Activated T-helper 1 cell treated with anti-CD3 and anti-CD28 coated beads, Interleukin-12 subunit alpha, Interleukin-12 subunit beta, Interleukin-2, Interleukin-4 antibody, amounts not matched to agents 30 ng/mL and 10 ng/mL and 1 ng/mL, durations not matched to agents 14 hours and 24 hours and 36 hours (primary cell): ENCODE measurements at regions not wholly inside any gene's neighbourhood (a gene's known extent, or its start where the extent isn't known, plus 50 kb on each side); places are given as distances from the start of the nearest gene placed in this dataset.

Source experiments
- DNase-seq: peaks from one replicate; pipeline ENCODE4 v3.0.0; 2021; ENCODE audit warnings: low spot score
- H3K27ac Mint-ChIP-seq: one replicate; pipeline ENCODE4 v1.8.0; 2021; ENCODE audit warnings: mild to moderate bottlenecking, mixed read lengths
- H3K27me3 Mint-ChIP-seq: one replicate; pipeline ENCODE4 v1.8.0; 2022; ENCODE audit warnings: mild to moderate bottlenecking, moderate library complexity, mixed read lengths; ENCODE audit not compliant: insufficient read depth
- H3K36me3 Mint-ChIP-seq: one replicate; pipeline ENCODE4 v1.8.0; 2021; ENCODE audit warnings: low read depth, mixed read lengths
- H3K4me1 Mint-ChIP-seq: one replicate; pipeline ENCODE4 v1.8.0; 2021; ENCODE audit warnings: low read depth, mixed read lengths
- H3K4me3 Mint-ChIP-seq: one replicate; pipeline ENCODE4 v1.8.0; 2021; ENCODE audit warnings: mild to moderate bottlenecking, moderate library complexity, mixed read lengths
- H3K9me3 Mint-ChIP-seq: one replicate; pipeline ENCODE4 v1.8.0; 2021; ENCODE audit warnings: mixed read lengths
- intact Hi-C: fragments of 100-400 bp; cut with micrococcal nuclease; formaldehyde crosslinking; loops from one replicate; pipeline ENCODE4 v1.15.1; 2024

- no peaks in the 10 kb centered on the region for H3K36me3 Mint-ChIP-seq
- H3K27me3 Mint-ChIP-seq, result no peaks in the 10 kb centered on the region
- intact Hi-C loops, result no loop called here
- no peaks in the 10 kb centered on the region for H3K4me1 Mint-ChIP-seq
- no peak for DNase-seq
- H3K27ac Mint-ChIP-seq, result no peak overlapping the region
- no peak overlapping the region for H3K4me3 Mint-ChIP-seq
- no peaks in the 10 kb centered on the region for H3K9me3 Mint-ChIP-seq
Observed at GRCh38 chr5:124671193-124671592, 75.2 kb downstream of the ZNF608 start.

- intact Hi-C loops, result no loop called here
- Mint-ChIP-seq H3K27ac (no peak overlapping the region), H3K36me3 (no peaks in the 10 kb centered on the region), H3K27me3 (no peaks in the 10 kb centered on the region), H3K4me3 (no peak overlapping the region), H3K9me3 (no peaks in the 10 kb centered on the region), H3K4me1 (no peaks in the 10 kb centered on the region)
- no peak for DNase-seq
Observed at GRCh38 chr5:124670722-124671184, 75.7 kb downstream of the ZNF608 start.

GRCh38 chr5:124669956-124670721 is 76.3 kb downstream of the ZNF608 start:
- Mint-ChIP-seq H3K27me3 (no peaks in the 10 kb centered on the region), H3K36me3 (no peaks in the 10 kb centered on the region), H3K9me3 (no peaks in the 10 kb centered on the region), H3K4me1 (no peaks in the 10 kb centered on the region), H3K4me3 (no peak overlapping the region), H3K27ac (no peak overlapping the region)
- no peak for DNase-seq
- intact Hi-C loops, result no loop called here

GRCh38 chr5:124669300-124669648 is 77.2 kb downstream of the ZNF608 start:
- H3K36me3 Mint-ChIP-seq, result no peaks in the 10 kb centered on the region
- intact Hi-C loops, result no loop called here
- H3K4me1 Mint-ChIP-seq, result no peaks in the 10 kb centered on the region
- H3K9me3 Mint-ChIP-seq, result no peaks in the 10 kb centered on the region
- no peak for DNase-seq
- H3K27ac Mint-ChIP-seq, result no peak overlapping the region
- H3K4me3 Mint-ChIP-seq, result no peak overlapping the region
- no peaks in the 10 kb centered on the region for H3K27me3 Mint-ChIP-seq

- no peak overlapping the region for H3K4me3 Mint-ChIP-seq
- no peaks in the 10 kb centered on the region for H3K27me3 Mint-ChIP-seq
- H3K4me1 Mint-ChIP-seq, result no peaks in the 10 kb centered on the region
- intact Hi-C loops, result no loop called here
- H3K9me3 Mint-ChIP-seq, result no peaks in the 10 kb centered on the region
- no peak overlapping the region for H3K27ac Mint-ChIP-seq
- no peak for DNase-seq
- H3K36me3 Mint-ChIP-seq, result no peaks in the 10 kb centered on the region
Observed at GRCh38 chr5:124668353-124669299, 77.8 kb downstream of the ZNF608 start.

- intact Hi-C loops, result no loop called here
- Mint-ChIP-seq H3K9me3 (no peaks in the 10 kb centered on the region), H3K36me3 (no peaks in the 10 kb centered on the region), H3K27ac (no peak overlapping the region), H3K4me1 (no peaks in the 10 kb centered on the region), H3K27me3 (no peaks in the 10 kb centered on the region), H3K4me3 (no peak overlapping the region)
- no peak for DNase-seq
Observed at GRCh38 chr5:124665625-124666024, 80.8 kb downstream of the ZNF608 start.

GRCh38 chr5:124665035-124665434 is 81.4 kb downstream of the ZNF608 start:
- H3K27me3 Mint-ChIP-seq, result no peaks in the 10 kb centered on the region
- H3K4me3 Mint-ChIP-seq, result no peak overlapping the region
- no peaks in the 10 kb centered on the region for H3K9me3 Mint-ChIP-seq
- H3K27ac Mint-ChIP-seq, result no peak overlapping the region
- no peaks in the 10 kb centered on the region for H3K36me3 Mint-ChIP-seq
- no peak for DNase-seq
- intact Hi-C loops, result no loop called here
- no peaks in the 10 kb centered on the region for H3K4me1 Mint-ChIP-seq

GRCh38 chr5:124664287-124664686 is 82.2 kb downstream of the ZNF608 start:
- no peak overlapping the region for H3K4me3 Mint-ChIP-seq
- no peaks in the 10 kb centered on the region for H3K9me3 Mint-ChIP-seq
- H3K27me3 Mint-ChIP-seq, result no peaks in the 10 kb centered on the region
- H3K4me1 Mint-ChIP-seq, result no peaks in the 10 kb centered on the region
- DNase-seq, result no peak
- H3K36me3 Mint-ChIP-seq, result no peaks in the 10 kb centered on the region
- intact Hi-C loops, result no loop called here
- H3K27ac Mint-ChIP-seq, result no peak overlapping the region

GRCh38 chr5:124663101-124663506 is 83.3 kb downstream of the ZNF608 start:
- H3K36me3 Mint-ChIP-seq, result no peaks in the 10 kb centered on the region
- DNase-seq, result no peak
- no peaks in the 10 kb centered on the region for H3K4me1 Mint-ChIP-seq
- intact Hi-C loops, result no loop called here
- H3K4me3 Mint-ChIP-seq, result no peak overlapping the region
- H3K9me3 Mint-ChIP-seq, result no peaks in the 10 kb centered on the region
- H3K27ac Mint-ChIP-seq, result no peak overlapping the region
- H3K27me3 Mint-ChIP-seq, result no peaks in the 10 kb centered on the region

GRCh38 chr5:124662181-124662781 is 84.2 kb downstream of the ZNF608 start:
- no peaks in the 10 kb centered on the region for H3K9me3 Mint-ChIP-seq
- H3K27me3 Mint-ChIP-seq, result no peaks in the 10 kb centered on the region
- DNase-seq, result no peak
- no peak overlapping the region for H3K27ac Mint-ChIP-seq
- H3K4me3 Mint-ChIP-seq, result no peak overlapping the region
- intact Hi-C loops, result no loop called here
- H3K4me1 Mint-ChIP-seq, result no peaks in the 10 kb centered on the region
- H3K36me3 Mint-ChIP-seq, result no peaks in the 10 kb centered on the region

- intact Hi-C loops, result no loop called here
- no peaks in the 10 kb centered on the region for H3K4me1 Mint-ChIP-seq
- no peaks in the 10 kb centered on the region for H3K9me3 Mint-ChIP-seq
- no peaks in the 10 kb centered on the region for H3K36me3 Mint-ChIP-seq
- no peak for DNase-seq
- no peak overlapping the region for H3K4me3 Mint-ChIP-seq
- H3K27me3 Mint-ChIP-seq, result no peaks in the 10 kb centered on the region
- H3K27ac Mint-ChIP-seq, result no peak overlapping the region
Observed at GRCh38 chr5:124661317-124662141, 84.9 kb downstream of the ZNF608 start.

GRCh38 chr5:124660229-124661093 is 86.0 kb downstream of the ZNF608 start:
- no peaks in the 10 kb centered on the region for H3K9me3 Mint-ChIP-seq
- no peaks in the 10 kb centered on the region for H3K27me3 Mint-ChIP-seq
- H3K27ac Mint-ChIP-seq, result no peak overlapping the region
- no peak for DNase-seq
- no peaks in the 10 kb centered on the region for H3K36me3 Mint-ChIP-seq
- intact Hi-C loops, result no loop called here
- H3K4me1 Mint-ChIP-seq, result no peaks in the 10 kb centered on the region
- no peak overlapping the region for H3K4me3 Mint-ChIP-seq
